ENCODE measurements at regions not wholly inside any gene's neighbourhood (a gene's known extent, or its start where the extent isn't known, plus 50 kb on each side); places are given as distances from the start of the nearest gene placed in this dataset.

GRCh38 chr11:128389461-128389976, 197.8 kb downstream of the ETS1 start:
- TF ChIP-seq CTCF (IDR thresholded peaks at IDR 0.05; ENCODE audit: low read depth, low read length, poor library complexity, severe bottlenecking), result no peak
- no peak for TF ChIP-seq EZH2phosphoT487 (IDR thresholded peaks at IDR 0.05; ENCODE audit: borderline replicate concordance, low read length)

Measured in DOHH2 (cell line).